K562 (cell line): ENCODE measurements at regions not wholly inside any gene's neighbourhood (a gene's known extent, or its start where the extent isn't known, plus 50 kb on each side); places are given as distances from the start of the nearest gene placed in this dataset.

Experiments
- ATAC-seq: fragments of 200-7000 bp; cut with Tn5 transposase; 3 replicates; pipeline ENCODE4 v1.9.1; 2020; ENCODE audit warnings: moderate library complexity
- BruUV-seq: library from RNA; stranded (reverse); fragments of 400-500 nt; replicated peaks from 2 replicates; lab custom pipeline; 2021; lab: Mats Ljungman, UMichigan
- CTCF ChIA-PET: fragments of 300-600 bp; formaldehyde crosslinking; extraction: SDS; loops from one replicate; lab custom pipeline; 2021; ENCODE audit warnings: low intra/inter-chr PET ratio; lab: Yijun Ruan, JAX
- POLR2A ChIA-PET: fragments of 300-600, 350-650 bp; sonication (Branson Sonifier 250); formaldehyde crosslinking; extraction: SDS; loops from one replicate; lab custom pipeline; 2021; ENCODE audit warnings: antibody characterized with exemption, inconsistent platforms; lab: Yijun Ruan, JAX
- DNase-seq, 4 experiments: peaks; one replicate each; pipeline versions ENCODE4 v3.0.0 to v3.0.0-alpha.2; 2011 to 2018; ENCODE audit warnings: low spot score in 3 of 4, mixed read lengths in 3 of 4; ENCODE audit errors: extremely low read depth in 1 of 4
- FAIRE-seq: peaks from 2 replicates; lab custom pipeline; 2011; peaks lifted over from hg19 to GRCh38; lab: Jason Lieb, UNC
- H2AFZ ChIP-seq: 2 replicates; pipeline ENCODE4 v1.6.0; 2011; ENCODE audit warnings: low read depth, low read length, control low read depth, inconsistent platforms
- H3K27ac ChIP-seq: fragments of 200-600 bp; 3 replicates; pipeline ENCODE4 v1.8.0; 2011; ENCODE audit warnings: low read depth, mild to moderate bottlenecking, control low read depth, inconsistent platforms, low read length, moderate library complexity, mixed read lengths; ENCODE audit errors: extremely low read depth
- H3K27me3 ChIP-seq, 2 experiments: fragments of 300-600 bp in 1 of 2; 2 replicates in 1 of 2; 3 replicates in 1 of 2; pipeline versions ENCODE4 v1.6.0 to v1.8.0; 2011; ENCODE audit warnings: inconsistent platforms in 2 of 2, low read length in 2 of 2, mild to moderate bottlenecking in 1 of 2, mixed read lengths in 1 of 2, moderate library complexity in 1 of 2; ENCODE audit not compliant: control insufficient read depth in 2 of 2, insufficient read depth in 2 of 2
- H3K36me3 ChIP-seq: fragments of 300-600 bp; 3 replicates; pipeline ENCODE4 v1.8.0; 2011; ENCODE audit warnings: mild to moderate bottlenecking, low read length, inconsistent platforms; ENCODE audit not compliant: control insufficient read depth, insufficient read depth
- H3K4me1 ChIP-seq, 2 experiments: fragments of 200-600 bp in 1 of 2; replicated peaks in 1 of 2; 2 replicates in 1 of 2; 3 replicates in 1 of 2; pipeline versions ENCODE4 v1.5.1 to v1.8.0; 2011; ENCODE audit warnings: inconsistent platforms in 2 of 2, low read length in 2 of 2, mild to moderate bottlenecking in 1 of 2, mixed read lengths in 1 of 2, moderate library complexity in 1 of 2; ENCODE audit not compliant: control insufficient read depth in 2 of 2, insufficient read depth in 2 of 2
- H3K4me2 ChIP-seq: 2 replicates; pipeline ENCODE4 v1.6.1; 2011; ENCODE audit warnings: low read length, control low read depth, inconsistent platforms, mixed read lengths; ENCODE audit not compliant: insufficient read depth
- H3K4me3 ChIP-seq: fragments of 200-600 bp; sonication (generic), shearing (Covaris generic); 2 replicates; pipeline ENCODE4 v1.5.1; 2016; ENCODE audit warnings: control low read depth, inconsistent platforms
- H3K79me2 ChIP-seq: fragments of 200-600 bp; 3 replicates; pipeline ENCODE4 v1.8.0; 2011; ENCODE audit warnings: low read length, inconsistent platforms; ENCODE audit not compliant: control insufficient read depth, insufficient read depth
- H3K9ac ChIP-seq, 2 experiments: 2 replicates each; pipeline versions ENCODE4 v1.6.0 to v1.6.1; 2011; ENCODE audit warnings: low read depth in 2 of 2, low read length in 2 of 2, control low read depth in 1 of 2, inconsistent platforms in 1 of 2, mild to moderate bottlenecking in 1 of 2, mixed read lengths in 1 of 2; ENCODE audit not compliant: insufficient read depth in 1 of 2
- H3K9me1 ChIP-seq: one replicate; pipeline ENCODE4 v1.6.0; 2011; ENCODE audit warnings: inconsistent platforms, mild to moderate bottlenecking, low read length, moderate library complexity; ENCODE audit not compliant: control insufficient read depth, insufficient read depth
- H3K9me3 ChIP-seq: replicated peaks from 2 replicates; pipeline ENCODE4 v1.5.1; 2011; ENCODE audit warnings: low read depth, low read length, inconsistent platforms; ENCODE audit not compliant: control insufficient read depth, insufficient read depth
- H4K20me1 ChIP-seq: replicated peaks from 2 replicates; pipeline ENCODE4 v1.6.1; 2011; ENCODE audit warnings: low read length, inconsistent platforms, mixed read lengths; ENCODE audit not compliant: control insufficient read depth, insufficient read depth
- CHCHD3 ChIP-seq: fragments of 250-450 bp; sonication (Bioruptor Pico); IDR thresholded peaks from 2 replicates; pipeline ENCODE4 v2.1.2; 2022; ENCODE audit warnings: mild to moderate bottlenecking
- GABPB2 ChIP-seq: fragments of 250-450 bp; sonication (Bioruptor Pico); conservative IDR thresholded peaks from 2 replicates; pipeline ENCODE4 v1.5.1; 2021; ENCODE audit warnings: mild to moderate bottlenecking
- GTF2A2 ChIP-seq: IDR thresholded peaks from 2 replicates; pipeline ENCODE4 v1.6.1; 2016; ENCODE audit warnings: mild to moderate bottlenecking, missing genetic modification characterization, missing compliant biosample characterization
- HOXB6 ChIP-seq: fragments of 250-450 bp; sonication (Bioruptor Pico); IDR thresholded peaks from 2 replicates; pipeline ENCODE4 v1.5.1; 2022; ENCODE audit warnings: mild to moderate bottlenecking, borderline replicate concordance
- L3MBTL2 ChIP-seq: fragments of 450-650 bp; IDR thresholded peaks from 2 replicates; pipeline ENCODE4 v1.6.1; 2016; ENCODE audit warnings: mild to moderate bottlenecking, moderate library complexity
- PCBP1 ChIP-seq: fragments of 200-400 bp; formaldehyde crosslinking; IDR thresholded peaks from 2 replicates; pipeline ENCODE4 v1.6.1; 2018; ENCODE audit warnings: mild to moderate bottlenecking, low read depth, low read length; ENCODE audit not compliant: poor library complexity, severe bottlenecking
- PHF8 ChIP-seq: fragments of 200-600 bp; sonication (generic); IDR thresholded peaks from 2 replicates; pipeline ENCODE4 v1.6.1; 2012; ENCODE audit warnings: mixed run types, mild to moderate bottlenecking, inconsistent platforms, low read length, moderate library complexity, borderline replicate concordance
- SMAD4 ChIP-seq: fragments of 250-450 bp; sonication (Bioruptor Pico); conservative IDR thresholded peaks from 2 replicates; pipeline ENCODE4 v1.8.0; 2021; ENCODE audit warnings: inconsistent platforms, mild to moderate bottlenecking, moderate library complexity
- SMARCA4 ChIP-seq: fragments of 450-650 bp; IDR thresholded peaks from 2 replicates; pipeline ENCODE4 v1.6.1; 2016
- SOX6 ChIP-seq: fragments of 450-650 bp; IDR thresholded peaks from 2 replicates; pipeline ENCODE4 v1.6.1; 2014; ENCODE audit warnings: mild to moderate bottlenecking
- STAT6 ChIP-seq: sonication (generic); formaldehyde crosslinking; IDR thresholded peaks from 2 replicates; pipeline ENCODE4 v1.8.1; 2023; ENCODE audit warnings: mild to moderate bottlenecking, missing genetic modification reagents
- TBP ChIP-seq: optimal IDR thresholded peaks from 2 replicates; pipeline ENCODE3; 2011; ENCODE audit warnings: low read depth, low read length, improper control_type of control experiment
- TCF7L2 ChIP-seq: fragments of 150-350 bp; IDR thresholded peaks from 2 replicates; pipeline ENCODE4 v1.6.1; 2016; ENCODE audit warnings: low read depth, mild to moderate bottlenecking, low read length, moderate library complexity
- ZBTB11 ChIP-seq, 3 experiments: fragments of 200-800 bp in 1 of 3; fragments of 250-450 bp in 1 of 3; fragments of 450-650 bp in 1 of 3; sonication (Bioruptor Pico) in 1 of 3; sonication (Bioruptor generic) in 1 of 3; formaldehyde crosslinking in 1 of 3; IDR thresholded peaks; 2 replicates each; pipeline versions ENCODE4 v1.6.1 to v1.8.0; 2016 to 2022; ENCODE audit warnings: mild to moderate bottlenecking in 2 of 3, missing genetic modification characterization in 2 of 3, missing compliant biosample characterization in 1 of 3, moderate library complexity in 1 of 3
- WGBS: fragments of 100-300 bp; shearing (Covaris generic); methylation state at CpG from one replicate; pipeline ENCODE4 v1.1.6; 2016; ENCODE audit warnings: low coverage, mixed read lengths; ENCODE audit not compliant: insufficient coverage; ENCODE audit errors: missing lambda C conversion rate; 5-methylcytosine and 5-hydroxymethylcytosine counted together
- in situ Hi-C: fragments of 300-500 bp; cut with MboI; formaldehyde crosslinking; loops from 4 replicates; pipeline ENCODE4 v1.15.0; 2018; ENCODE audit warnings: inconsistent platforms, mixed read lengths
- intact Hi-C: fragments of 100-400 bp; cut with micrococcal nuclease; formaldehyde crosslinking; loops from 2 replicates; pipeline ENCODE4 v1.14.2; 2022

DNA sequence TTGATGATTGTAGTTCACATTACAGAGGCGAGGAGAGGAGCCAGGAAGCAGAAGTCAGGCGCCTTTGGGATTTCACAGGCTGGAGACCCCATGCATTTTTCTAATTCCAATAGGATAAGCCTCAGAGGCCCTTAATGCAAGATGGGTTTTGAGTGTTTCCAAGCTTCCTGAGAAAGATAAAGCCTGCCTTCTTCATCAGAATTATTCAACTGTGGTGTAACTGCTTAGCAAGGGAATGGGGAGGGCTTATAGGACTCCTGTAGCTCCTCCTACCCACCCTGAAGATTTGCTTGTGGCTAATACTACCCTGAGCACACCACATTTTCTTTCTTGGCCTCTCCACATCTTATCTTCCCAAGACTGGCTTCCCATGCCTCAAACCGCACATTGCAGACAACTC lies 151.1 kb upstream of the ISX start:
- no peak overlapping the region for H3K27ac ChIP-seq
- ChIA-PET CTCF (no interaction called here), POLR2A (no interaction called here)
- H3K9me1 ChIP-seq = no peaks in the 10 kb centered on the region
- WGBS = 0% methylated on average over 3 of the region's 3 CpGs
- DNase-seq (no peak), FAIRE-seq (no peak), ATAC-seq (no peak)
- intact Hi-C loops (no loop called here), in situ Hi-C loops (no loop called here)
- TF ChIP-seq TCF7L2 (no peak), GTF2A2 (tag) (no peak), GABPB2 (CRISPR knock-in tag) (no peak), SMARCA4 (no peak), PHF8 (no peak), L3MBTL2 (no peak), TBP (no peak), PCBP1 (no peak), ZBTB11 (CRISPR knock-in tag; IDR thresholded peaks at IDR 0.05) (no peak), SMAD4 (no peak), STAT6 (no peak), HOXB6 (CRISPR knock-in tag) (no peak), CHCHD3 (no peak), SOX6 (no peak)
- no peaks in the 10 kb centered on the region for H3K9me3 ChIP-seq
- H4K20me1 ChIP-seq = no peaks in the 10 kb centered on the region
- H3K4me3 ChIP-seq = no peak overlapping the region
- no peaks in the 10 kb centered on the region for H3K36me3 ChIP-seq
- no TSS peak for BruUV-seq
- no peaks in the 10 kb centered on the region for H3K4me1 ChIP-seq
- H3K27me3 ChIP-seq = no peaks in the 10 kb centered on the region
- H3K4me2 ChIP-seq = no peak overlapping the region
- no peak overlapping the region for H2AFZ ChIP-seq
- H3K79me2 ChIP-seq = no peaks in the 10 kb centered on the region
- H3K9ac ChIP-seq = no peak overlapping the region
